Karpas-422 (cell line): ENCODE measurements at regions not wholly inside any gene's neighbourhood (a gene's known extent, or its start where the extent isn't known, plus 50 kb on each side); places are given as distances from the start of the nearest gene placed in this dataset. TPM values are rescaled to one million over a fixed set of nuclear protein-coding genes. Genes with fewer than 3 reads are reported as not detected.

Source experiments
- small RNA-seq: library from RNA; depleted of rRNA; stranded (forward); fragments of <200 nt; gene quantifications from one replicate; pipeline ENCODE3, GENCODE V24; 2014

Small RNA genes lying in the stretch of these regions (small RNA-seq; reads per million reads assigned to genes)
- gene MIR4425 = not detected
